Left lung (tissue), 4 donors: ENCODE measurements at regions not wholly inside any gene's neighbourhood (a gene's known extent, or its start where the extent isn't known, plus 50 kb on each side); places are given as distances from the start of the nearest gene placed in this dataset.

Source experiments
- ATAC-seq: fragments of 200-7000 bp; cut with Tn5 transposase; one replicate; pipeline ENCODE4 v1.9.1; 2020; ENCODE audit warnings: moderate library complexity
- DNase-seq, 4 donors: peaks; one replicate each; pipeline ENCODE4 v3.0.0-alpha.2; 2013 to 2020
- H3K27ac ChIP-seq, 2 donors: fragments of 200-600 bp; sonication (generic) in 1 of 2; one replicate each; pipeline versions ENCODE4 v1.5.0 to v1.8.0; 2020 to 2021
- H3K27me3 ChIP-seq, 2 donors: fragments of 200-600 bp; sonication (generic) in 1 of 2; one replicate each; pipeline versions ENCODE4 v1.5.0 to v1.8.0; 2020 to 2021
- H3K36me3 ChIP-seq, 2 donors: fragments of 200-600 bp; sonication (generic) in 1 of 2; one replicate each; pipeline versions ENCODE4 v1.5.0 to v1.8.0; 2020 to 2021
- H3K4me1 ChIP-seq, 2 donors: fragments of 200-600 bp; one replicate each; pipeline ENCODE4 v1.8.0; 2021
- H3K4me3 ChIP-seq, 2 donors: fragments of 200-600 bp; sonication (generic) in 1 of 2; one replicate each; pipeline versions ENCODE4 v1.5.0 to v1.8.0; 2020 to 2021; ENCODE audit warnings: mild to moderate bottlenecking in 1 of 2
- H3K9me3 ChIP-seq, 2 donors: fragments of 200-600 bp; sonication (generic) in 1 of 2; one replicate each; pipeline versions ENCODE4 v1.5.0 to v1.8.0; 2020 to 2021
- CTCF ChIP-seq, 2 donors: fragments of 200-600 bp; sonication (generic) in 1 of 2; IDR thresholded peaks; one replicate each; pipeline versions ENCODE4 v1.5.0 to v1.8.0; 2021; ENCODE audit warnings: antibody characterized with exemption in 2 of 2
- intact Hi-C, 2 donors: fragments of 100-400 bp; cut with DNase I; formaldehyde crosslinking; loops; one replicate each; pipeline versions ENCODE4 v1.11.2 to v1.14.2; 2022
- donor health status: DM: no; HTN: yes; CAD: no.
- donor health status: DM: no; HTN: no; CAD: no.

GRCh38 chr18:3384664-3385563 is 65.1 kb upstream of the TGIF1 start:
- no peak for TF ChIP-seq CTCF (IDR thresholded peaks at IDR 0.05)
- no peaks in the 10 kb centered on the region for H3K4me1 ChIP-seq
- DNase-seq (no peak), ATAC-seq (no peak)
- H3K4me3 ChIP-seq, result no peak overlapping the region
- H3K9me3 ChIP-seq, result peaks cover 0 to 9% of the 10 kb centered on the region in 2 donors
- no peaks in the 10 kb centered on the region for H3K27me3 ChIP-seq
- no peak overlapping the region for H3K27ac ChIP-seq
- intact Hi-C loops, result no loop called here
- H3K36me3 ChIP-seq, result no peaks in the 10 kb centered on the region

- no peaks in the 10 kb centered on the region for H3K36me3 ChIP-seq
- H3K27ac ChIP-seq, result no peak overlapping the region
- H3K4me1 ChIP-seq, result no peaks in the 10 kb centered on the region
- no peak for ATAC-seq
- peaks cover 0 to 17% of the 10 kb centered on the region in 2 donors for H3K9me3 ChIP-seq
- no peaks in the 10 kb centered on the region for H3K27me3 ChIP-seq
- intact Hi-C loops, result no loop called here
- TF ChIP-seq CTCF (IDR thresholded peaks at IDR 0.05), result no peak
- no peak for DNase-seq
- no peak overlapping the region for H3K4me3 ChIP-seq
These were observed 61.6 kb upstream of the TGIF1 start for GRCh38 chr18:3388323-3388722.

- Histone ChIP-seq H3K4me3 (no peak overlapping the region), H3K4me1 (no peaks in the 10 kb centered on the region), H3K27me3 (no peaks in the 10 kb centered on the region), H3K36me3 (no peaks in the 10 kb centered on the region), H3K27ac (no peak overlapping the region), H3K9me3 (peaks cover 0 to 17% of the 10 kb centered on the region in 2 donors)
- no peak for TF ChIP-seq CTCF (IDR thresholded peaks at IDR 0.05)
- intact Hi-C loops, result no loop called here
- no peak for DNase-seq
- ATAC-seq, result no peak
These were observed 61.0 kb upstream of the TGIF1 start for GRCh38 chr18:3388980-3389379.

- Histone ChIP-seq H3K27ac (no peak overlapping the region), H3K9me3 (peaks cover 0 to 17% of the 10 kb centered on the region in 2 donors), H3K4me1 (no peaks in the 10 kb centered on the region), H3K36me3 (no peaks in the 10 kb centered on the region), H3K27me3 (no peaks in the 10 kb centered on the region), H3K4me3 (no peak overlapping the region)
- no peak for TF ChIP-seq CTCF (IDR thresholded peaks at IDR 0.05)
- ATAC-seq, result no peak
- intact Hi-C loops, result no loop called here
- DNase-seq, result no peak
These were observed 60.0 kb upstream of the TGIF1 start for GRCh38 chr18:3389977-3390376.

GRCh38 chr18:3391704-3392466 is 58.1 kb upstream of the TGIF1 start:
- no peak for ATAC-seq
- Histone ChIP-seq H3K9me3 (peaks cover 0 to 17% of the 10 kb centered on the region in 2 donors), H3K4me3 (no peak overlapping the region), H3K27ac (no peak overlapping the region), H3K27me3 (no peaks in the 10 kb centered on the region), H3K4me1 (no peaks in the 10 kb centered on the region), H3K36me3 (no peaks in the 10 kb centered on the region)
- TF ChIP-seq CTCF (IDR thresholded peaks at IDR 0.05), result no peak
- intact Hi-C loops, result no loop called here
- no peak for DNase-seq
